CD4-positive, alpha-beta T cell treated with Interleukin-4 for 4 hours (primary cell): ENCODE measurements at regions not wholly inside any gene's neighbourhood (a gene's known extent, or its start where the extent isn't known, plus 50 kb on each side); places are given as distances from the start of the nearest gene placed in this dataset.

Experiments used
- DNase-seq: peaks from one replicate; pipeline ENCODE4 v3.0.0-alpha.2; 2020

DNA sequence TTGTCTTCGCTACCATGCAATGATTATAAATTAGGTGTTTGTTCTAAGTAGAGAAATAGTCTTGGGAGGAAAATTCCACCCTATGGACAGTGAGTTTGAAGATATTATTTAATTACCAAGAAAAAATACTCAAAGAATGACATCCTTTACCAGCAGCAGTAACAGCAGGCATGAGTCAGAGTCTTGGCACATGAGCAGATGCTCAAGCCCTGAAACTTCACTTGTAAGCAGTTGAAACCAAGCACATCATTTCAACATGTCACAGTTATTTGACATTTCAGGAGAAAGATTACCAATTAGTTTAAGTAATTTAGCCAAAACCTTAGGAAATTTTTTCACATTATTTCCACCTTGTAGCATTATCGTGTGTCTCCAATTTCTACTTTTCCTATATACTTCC is 99.2 kb downstream of the C12orf50 start:
- no peak for DNase-seq

DNA sequence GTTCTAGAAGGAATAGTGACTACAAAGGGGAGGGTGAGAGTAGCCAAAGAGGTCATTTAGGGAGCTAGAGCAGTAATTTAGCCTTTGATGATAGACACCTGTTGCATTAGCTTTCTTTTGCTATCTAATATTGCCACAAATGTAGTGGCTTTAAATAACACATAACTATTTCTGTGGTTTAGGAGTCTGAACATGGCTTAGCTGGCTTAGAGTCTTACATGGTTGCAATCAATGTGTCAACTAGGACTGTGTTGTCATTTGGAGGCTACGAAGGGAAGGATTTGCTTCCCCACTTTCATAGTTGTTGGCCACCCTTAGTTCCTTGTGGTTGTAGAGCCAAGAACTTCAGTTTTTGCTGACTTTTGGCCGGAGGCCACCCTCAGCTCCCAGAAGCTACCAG is 99.9 kb downstream of the C12orf50 start:
- DNase-seq, result no peak

DNA sequence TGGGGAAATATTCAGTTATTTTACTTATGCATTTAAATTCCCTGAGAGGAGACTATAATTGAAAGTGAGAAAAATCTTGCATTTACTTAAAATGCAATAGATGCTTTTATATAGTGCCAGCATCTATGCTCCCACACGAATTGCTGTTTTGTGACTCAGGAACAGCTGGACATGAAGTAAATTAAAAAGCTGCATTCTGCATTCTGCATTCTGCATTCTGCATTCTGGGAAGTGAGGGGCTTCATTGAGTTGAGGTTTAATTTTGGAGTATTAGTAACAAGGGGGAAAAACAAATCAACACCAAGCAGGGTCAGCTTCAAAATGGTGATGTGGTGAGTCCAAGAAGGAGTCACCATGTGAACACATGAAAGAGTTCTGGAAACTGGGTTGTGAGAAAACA is 101.2 kb downstream of the C12orf50 start:
- DNase-seq, result no peak

DNA sequence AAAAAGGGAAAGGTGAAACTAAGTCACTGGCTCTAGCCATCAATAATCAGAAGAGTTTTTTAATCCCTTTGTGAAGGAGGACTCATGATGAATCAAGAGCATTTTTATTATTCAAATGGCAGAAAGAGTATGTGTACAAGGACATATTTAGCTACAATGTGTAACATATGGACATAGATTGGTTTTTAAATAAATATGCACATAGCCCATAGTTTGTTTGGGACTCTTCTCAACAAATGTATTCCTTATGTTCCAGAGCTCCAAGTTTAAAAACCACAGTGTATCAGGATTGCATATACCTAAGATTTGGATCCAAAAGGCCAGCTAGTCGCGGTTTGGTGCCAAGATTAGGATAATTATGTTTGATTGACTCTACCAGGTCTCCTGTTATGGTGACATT is 104.2 kb downstream of the C12orf50 start:
- no peak for DNase-seq

DNA sequence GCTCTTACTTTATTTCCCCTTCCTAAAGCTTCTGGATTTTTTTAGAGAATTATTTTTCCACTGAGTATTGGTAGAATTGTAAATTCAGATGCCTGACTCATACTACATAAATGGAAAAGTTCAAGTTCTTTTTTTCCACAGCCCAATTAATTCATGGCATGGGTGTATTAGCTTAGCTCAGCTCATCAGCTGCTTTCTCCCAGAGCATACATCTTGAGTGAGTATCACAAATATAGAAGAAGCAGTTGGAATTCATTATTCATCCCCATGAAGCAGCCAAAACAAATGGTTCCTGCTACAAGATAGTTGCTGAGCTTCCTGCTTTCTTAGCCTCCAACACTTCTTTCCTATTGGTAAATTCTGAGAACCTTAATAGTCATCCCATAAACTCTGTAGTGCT is 105.1 kb downstream of the C12orf50 start:
- no peak for DNase-seq

DNA sequence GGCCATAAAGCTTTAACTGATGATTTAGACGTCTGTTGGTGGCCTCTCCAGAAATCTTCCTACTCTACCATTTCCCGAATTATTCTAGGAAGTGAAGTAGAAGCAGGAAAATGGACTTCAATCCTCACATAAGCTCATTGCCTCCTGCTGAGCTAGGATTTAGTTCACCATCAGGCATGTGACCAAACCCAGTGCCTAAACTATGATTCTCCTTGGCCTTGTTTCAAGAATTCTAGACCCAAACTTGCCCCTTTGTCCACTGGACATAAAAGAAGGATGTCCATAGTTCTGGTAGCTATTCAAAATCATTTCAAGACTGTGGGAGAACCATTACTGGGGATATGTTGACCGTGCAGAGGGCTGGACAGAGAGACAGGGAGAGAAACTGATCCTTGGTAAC is 105.8 kb downstream of the C12orf50 start:
- no peak for DNase-seq

DNA sequence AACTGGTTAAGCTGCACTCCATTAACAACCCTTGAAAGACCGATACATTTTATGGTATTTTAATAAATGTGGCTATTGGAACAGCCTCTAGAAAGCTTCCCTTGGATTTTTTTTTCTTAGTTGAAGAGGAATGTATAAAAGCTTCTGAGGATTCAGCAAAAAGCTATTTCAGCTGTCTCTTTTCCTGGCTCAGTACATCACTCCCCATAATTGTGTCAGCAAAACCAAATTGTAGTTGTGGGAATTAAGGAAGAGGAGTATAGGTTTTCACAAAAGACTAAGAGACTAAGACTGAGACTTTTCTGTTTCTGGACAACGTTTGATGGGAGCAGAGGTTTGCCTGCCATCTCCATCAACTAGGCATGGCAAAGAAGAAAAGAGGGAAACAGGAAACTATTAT is 106.5 kb downstream of the C12orf50 start:
- no peak for DNase-seq

DNA sequence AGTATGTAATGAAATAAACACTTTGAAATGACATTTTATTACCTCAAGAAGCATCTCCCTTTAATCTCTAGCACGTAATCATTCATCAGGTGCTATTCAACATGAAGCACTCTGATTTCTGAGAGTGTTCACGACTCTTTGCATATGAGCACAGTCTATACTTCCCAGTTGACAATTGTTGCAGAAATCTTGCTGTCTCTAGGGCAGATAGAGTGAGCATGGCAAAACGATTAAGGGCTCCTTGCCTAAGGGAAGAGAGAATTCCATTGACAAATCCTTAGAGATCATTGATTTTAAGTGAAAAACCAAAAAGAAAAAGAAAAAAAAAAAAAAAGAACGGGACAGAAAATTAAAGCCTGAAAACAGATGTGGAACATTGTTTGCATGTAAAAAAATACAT is 107.6 kb downstream of the C12orf50 start:
- no peak for DNase-seq

DNA sequence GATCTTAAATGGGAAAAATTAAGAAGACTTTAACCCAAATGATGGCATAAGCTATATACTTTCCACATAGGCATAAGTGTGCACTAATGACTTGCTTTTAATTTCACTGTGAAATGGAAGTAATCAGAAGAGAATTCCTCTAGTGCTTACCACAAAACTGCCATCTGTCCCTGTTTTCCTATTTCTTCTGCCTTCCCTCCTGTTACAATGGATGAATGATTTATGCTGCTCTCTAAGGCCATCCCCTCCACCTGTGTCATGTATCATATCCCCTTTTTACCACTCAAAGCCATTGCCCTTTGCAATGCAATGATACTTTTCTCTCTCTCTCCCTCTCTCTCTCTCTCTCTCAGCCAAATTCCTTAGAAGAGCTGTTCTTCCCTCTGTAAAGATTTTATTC is 109.1 kb downstream of the C12orf50 start:
- DNase-seq, result no peak

DNA sequence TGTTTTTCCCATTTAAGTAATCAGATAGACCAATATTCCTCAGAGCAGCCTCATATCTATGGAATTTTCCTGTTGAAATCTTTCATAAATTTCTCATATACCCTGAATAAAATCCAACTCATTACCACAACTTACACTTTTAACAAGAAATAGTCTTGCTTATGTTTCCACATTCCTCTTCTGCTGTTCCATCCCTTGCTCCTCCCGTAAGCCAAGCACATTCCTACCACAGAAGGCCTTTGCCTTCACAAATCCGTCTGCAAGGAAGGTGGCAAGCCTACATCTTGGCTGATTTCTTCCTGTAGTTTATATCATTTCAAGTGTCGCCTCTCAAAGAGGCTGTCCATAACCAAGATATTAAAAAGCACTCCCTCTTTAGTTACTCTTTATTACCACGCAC is 127.7 kb downstream of the C12orf50 start:
- DNase-seq, result no peak

DNA sequence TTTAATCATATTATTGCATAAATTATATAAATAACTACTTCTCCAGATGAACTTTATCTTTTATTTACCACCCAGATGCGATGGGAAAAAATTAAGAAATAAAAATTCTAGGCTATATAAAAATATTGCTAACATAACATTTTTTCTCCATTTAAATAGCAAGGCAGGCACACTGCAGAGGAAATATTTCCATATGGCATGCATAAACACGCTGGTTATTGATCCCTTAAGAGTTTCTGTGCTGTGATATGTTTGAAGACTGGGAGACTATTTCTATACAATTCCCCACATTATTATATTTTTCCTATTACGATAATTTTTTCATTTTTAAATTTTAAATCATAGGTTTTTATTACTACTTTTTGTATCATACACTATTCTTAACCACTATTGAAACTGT is 131.5 kb downstream of the C12orf50 start:
- no peak for DNase-seq

DNA sequence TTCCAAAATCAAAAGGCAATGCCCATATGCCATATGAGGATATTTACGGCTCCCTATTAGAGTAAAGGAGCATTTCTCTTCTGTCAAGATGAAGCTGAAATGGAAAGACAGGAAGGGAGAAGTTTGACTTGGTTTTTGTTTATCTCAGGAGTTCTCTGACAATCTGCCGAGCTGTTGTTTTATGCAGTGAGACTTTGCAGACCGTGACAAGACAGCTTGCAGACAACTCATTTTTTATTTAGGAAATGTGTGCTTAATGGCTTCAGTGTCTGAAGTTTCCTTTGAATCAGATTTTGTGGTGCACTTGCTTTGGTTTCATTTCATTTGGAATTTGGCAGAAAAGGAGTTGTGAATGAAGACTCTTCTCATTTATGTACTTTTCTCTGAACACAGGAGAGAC is 145.4 kb downstream of the C12orf50 start:
- DNase-seq, result no peak

DNA sequence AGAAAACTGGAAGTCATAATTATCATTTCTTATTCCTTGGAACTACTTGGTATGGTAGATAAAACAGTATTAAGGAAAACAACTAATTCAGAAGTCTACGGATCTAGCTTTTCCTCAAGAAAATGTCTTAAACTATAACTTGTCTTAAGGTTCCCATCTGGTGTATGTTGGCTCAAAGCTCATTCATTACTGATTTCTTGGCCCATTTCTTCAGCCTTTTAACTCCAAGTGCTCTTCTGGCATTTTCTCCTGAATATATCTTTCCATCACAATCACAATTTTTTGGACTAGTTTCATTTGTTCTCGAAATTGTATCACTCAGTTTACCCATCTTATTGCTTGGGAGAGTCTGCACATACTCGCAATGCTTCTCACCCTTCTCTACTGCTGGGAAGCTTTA is 150.1 kb downstream of the C12orf50 start:
- no peak for DNase-seq

DNA sequence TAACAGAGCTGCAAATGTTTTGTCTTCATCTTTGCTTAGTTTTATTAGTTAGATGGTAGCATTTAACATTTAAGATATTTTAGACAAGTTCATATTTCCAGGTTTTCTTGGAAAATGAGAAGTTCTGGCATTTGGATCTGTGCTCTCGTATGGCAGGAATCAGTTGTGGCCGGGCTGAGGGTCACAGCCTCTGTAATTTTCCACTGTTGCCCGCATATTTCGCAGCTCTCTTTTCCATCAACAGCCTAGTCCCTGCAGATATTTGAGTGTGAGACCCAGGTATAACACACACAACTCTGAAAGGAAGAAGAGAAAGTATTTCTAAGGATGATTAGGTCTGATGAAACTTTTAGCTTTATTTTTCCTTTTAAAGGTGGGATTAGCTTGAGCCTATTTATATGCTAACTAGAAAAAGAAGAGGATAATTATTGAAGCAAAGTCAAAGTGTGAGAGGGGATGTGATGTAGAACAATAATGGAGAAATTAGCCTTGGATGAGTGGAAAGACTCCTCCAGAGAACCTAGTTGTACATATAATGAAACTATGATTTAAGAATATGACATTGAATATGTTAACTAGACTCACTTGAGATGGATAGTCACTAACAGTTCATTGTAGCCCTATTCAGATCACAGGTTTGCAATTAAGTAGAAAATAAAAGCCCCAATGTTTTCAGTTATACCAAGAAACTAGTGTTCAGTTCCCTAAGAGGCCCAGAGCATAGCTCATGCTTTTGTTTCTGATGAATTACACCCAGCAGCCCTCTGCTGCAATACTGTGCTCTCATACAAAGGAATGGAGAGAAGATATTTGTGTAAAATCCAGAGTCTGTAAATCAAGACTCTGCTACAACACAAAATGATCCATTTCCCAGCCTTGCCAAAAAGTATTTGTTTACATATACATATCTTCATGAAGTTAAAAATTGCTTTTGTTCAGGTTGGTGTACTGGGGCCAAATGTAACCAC is 158.4 kb downstream of the C12orf50 start:
- no peak for DNase-seq

DNA sequence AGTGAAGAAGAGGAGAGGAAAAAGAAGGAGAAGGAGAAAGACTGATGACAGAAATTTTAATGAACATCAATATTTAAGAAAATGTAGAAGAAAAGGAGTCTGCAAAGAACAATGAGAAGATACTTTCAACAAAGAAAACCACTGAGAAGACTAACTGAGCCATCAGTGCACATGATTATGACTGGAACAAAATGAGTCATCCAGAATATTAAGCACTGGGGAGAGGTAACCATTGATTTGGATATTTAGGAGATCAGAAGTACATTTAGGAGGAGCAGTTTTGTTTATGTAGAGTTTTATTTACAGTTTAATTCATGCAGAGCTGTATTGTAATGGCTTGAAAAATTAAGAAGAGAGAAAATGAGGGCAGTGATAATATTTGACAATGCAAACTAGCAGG is 159.1 kb downstream of the C12orf50 start:
- no peak for DNase-seq

DNA sequence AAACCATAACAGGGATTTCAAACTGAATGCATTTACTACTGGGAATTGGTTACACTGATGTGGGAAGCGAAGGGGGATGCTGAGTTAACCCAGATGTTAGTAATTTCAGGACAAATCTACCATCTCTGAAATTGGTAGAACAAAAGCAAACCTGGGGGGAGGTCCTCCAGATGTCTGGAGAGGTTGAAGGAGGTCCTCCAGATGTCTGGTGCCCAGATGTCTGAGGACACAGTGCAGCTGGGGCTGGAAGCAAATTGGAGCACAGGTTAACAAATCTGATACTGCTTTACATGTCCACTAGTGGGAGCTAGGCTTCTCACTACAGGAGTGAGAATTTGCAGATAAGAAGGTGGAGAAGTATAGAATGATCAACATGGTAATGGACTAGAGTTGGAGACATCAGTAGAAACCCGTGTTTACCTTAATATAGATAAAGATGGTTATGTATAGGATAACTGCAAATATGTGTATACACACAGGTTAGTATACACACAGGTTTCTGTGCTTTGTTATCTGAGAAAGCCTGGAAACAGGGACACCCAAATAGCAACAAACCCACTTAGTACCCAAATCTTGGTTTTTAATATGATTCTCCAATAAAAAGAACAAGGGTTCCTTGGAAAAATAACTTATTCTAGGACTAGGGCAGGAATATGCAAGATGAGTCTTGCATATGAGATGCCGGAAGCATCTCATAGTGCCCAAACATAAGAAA is 162.5 kb downstream of the C12orf50 start:
- DNase-seq, result no peak

DNA sequence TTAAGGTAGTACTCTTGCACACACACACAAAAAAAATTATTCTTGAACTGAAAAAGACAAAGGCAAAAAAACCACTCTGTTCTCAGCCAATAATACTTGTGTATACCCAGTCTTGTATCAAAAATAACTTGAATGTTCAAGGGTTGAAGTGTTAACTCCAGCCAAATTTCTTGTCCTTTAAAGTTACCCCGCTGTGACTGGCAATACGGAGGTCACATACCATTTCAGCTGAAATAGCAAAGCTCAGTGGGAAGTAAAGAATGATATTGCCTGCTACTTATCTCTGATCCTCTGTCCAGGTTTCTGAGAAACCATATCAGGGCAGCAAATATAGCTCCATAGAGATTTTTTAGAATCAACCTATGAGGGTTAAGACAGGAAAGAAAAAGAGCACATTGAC is 167.4 kb downstream of the C12orf50 start:
- no peak for DNase-seq

DNA sequence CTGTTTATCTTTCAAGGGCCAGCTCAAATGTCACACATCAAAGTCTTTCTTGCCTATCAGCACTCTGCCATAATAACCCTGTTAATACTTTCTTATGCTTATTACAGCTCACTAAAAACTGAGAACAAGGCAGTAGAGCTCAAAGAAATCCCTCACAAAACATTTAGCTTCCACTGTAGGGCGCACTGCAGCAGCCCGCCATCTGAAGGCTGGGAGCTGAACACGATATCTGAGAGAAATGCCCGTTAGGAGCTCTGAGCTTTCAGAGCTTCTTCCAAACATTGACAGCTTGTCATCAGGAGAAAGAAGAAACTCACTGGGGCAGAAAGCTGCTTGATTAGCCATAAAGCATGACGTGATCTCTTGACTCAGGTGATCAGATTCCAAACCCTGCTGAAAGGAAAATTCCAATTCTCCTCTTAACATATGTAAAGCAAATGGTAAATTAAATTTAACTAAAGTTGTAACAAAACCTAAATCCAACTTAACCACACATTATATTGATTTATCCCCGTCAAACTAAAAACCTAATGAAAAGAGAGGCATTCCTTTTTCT is 175.7 kb downstream of the C12orf50 start:
- no peak for DNase-seq

DNA sequence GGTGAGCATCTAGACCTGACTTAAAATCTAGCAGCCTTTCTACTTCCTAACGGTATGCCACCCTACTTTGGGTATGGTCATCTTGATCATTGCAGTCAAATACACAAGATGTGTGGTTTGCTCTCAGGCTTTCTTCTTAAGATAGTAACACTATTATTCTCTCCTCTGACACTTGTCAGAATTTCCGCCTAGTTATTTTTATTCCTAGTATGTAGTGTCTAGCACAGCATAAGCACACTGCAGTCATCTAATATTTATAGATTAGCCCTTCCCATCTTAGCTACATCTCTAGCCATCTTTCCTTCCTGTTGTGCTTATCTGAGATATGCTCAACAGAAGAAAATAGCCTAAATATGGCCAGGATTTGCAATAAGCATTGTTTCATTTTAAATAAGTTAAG is 180.1 kb downstream of the C12orf50 start:
- DNase-seq, result no peak

DNA sequence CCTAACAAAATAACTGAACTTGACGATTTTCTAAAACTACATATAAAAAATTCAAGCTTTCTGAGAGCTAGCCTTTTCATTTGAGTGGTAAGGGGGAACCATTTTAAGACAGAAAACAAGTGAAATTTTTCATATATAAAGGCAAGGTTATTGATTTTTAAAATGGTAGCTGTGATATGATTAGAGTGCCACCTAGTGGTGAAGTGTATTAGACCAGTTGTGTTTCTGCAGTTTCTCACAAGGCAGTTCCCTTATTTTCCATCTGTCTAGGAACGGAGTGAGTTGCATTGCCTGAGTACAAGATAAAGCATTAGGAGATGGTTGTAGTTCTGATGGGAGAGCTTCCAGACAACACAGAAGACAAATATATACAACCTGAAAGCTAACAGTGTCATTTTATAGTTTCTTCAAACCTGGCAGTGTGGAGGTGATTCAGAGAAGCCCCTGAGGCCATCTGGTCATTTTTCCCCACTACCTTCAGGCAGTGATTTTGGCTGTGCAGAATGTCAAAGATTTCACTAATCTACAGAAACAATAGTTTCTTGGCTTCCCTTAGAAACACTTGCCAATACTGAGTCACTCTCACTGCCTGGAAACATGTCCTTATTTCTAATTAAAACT is 180.8 kb downstream of the C12orf50 start:
- peak; percentile 41 for DNase-seq

DNA sequence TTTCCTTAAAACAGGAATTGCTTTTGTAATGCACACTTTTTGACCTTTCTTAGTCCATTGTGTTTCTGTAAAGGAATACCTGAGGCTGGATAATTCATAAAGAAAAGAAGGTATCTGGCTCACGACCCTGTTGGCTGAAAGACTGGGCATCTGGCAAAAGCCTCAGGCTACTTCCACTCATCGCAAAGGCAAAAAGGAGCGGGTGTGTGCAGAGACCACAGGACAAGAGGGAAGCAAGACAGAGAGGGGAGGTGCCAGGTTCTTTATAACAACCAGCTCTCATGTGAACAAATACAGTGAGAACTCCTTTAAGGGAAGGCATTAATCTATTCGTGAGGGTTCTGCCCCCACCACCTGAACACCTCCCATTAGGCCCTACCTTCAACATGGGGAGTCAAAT is 182.1 kb downstream of the C12orf50 start:
- no peak for DNase-seq

DNA sequence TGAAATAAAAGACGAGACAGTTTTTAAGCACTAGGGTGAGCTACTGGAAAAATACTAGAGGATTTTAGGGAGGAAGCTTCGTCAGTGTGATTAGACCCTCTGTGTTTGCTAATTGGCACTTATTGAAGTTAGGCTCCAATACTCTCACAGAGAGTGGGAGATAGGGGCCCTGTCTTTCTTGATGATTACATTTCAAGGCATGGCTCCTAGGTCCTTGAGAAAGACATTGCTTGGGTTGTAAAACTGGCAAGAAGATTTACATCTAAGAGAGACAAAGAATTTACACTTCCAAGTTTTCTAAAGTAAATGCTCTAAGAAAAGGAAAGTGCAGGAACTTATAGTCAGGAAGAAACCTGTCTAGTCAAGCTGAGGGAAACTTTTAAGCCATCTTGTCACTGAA is 183.2 kb downstream of the C12orf50 start:
- no peak for DNase-seq

DNA sequence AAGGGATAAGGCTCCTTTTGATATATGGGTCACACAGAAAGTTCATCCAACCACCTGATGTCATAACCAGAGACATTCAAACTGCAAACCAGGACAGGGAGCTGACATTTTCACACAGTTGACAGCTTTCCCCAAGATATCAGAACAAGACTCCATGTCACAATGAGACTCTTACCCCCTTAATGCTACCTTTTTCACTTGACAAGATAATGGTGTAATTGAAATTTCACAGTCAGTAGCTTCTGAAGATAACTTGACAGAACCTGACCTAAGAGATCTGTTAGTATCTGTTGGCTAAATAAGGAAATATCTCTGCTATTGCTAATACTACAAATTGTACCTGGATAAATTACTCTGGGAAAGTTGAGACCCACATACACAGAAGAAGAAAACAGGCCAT is 187.3 kb downstream of the C12orf50 start:
- no peak for DNase-seq

DNA sequence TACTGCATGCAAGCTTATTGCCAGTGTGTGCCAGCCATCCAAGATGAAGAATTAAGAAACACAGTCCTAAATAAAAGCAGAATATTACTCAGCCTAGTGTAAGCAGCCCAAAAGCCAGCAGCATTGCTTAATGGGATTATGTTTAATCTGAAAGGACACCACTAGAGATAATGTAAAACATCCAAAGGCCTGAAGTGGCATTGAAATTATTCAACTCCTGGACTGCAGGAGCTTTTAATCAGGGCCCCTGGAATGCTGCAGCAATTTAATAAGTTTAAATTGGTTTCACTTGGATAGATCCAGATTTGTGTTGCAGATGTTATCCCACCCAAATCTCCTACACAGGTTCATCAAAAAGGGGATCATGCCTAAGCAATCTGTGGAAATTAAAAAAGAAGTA is 193.0 kb downstream of the C12orf50 start:
- DNase-seq, result no peak
